Endothelial cell of umbilical vein (primary cell): ENCODE measurements at regions not wholly inside any gene's neighbourhood (a gene's known extent, or its start where the extent isn't known, plus 50 kb on each side); places are given as distances from the start of the nearest gene placed in this dataset.

ENCODE experiments used
- BruUV-seq: library from RNA; stranded (reverse); fragments of 400-500 nt; replicated peaks from 2 replicates; lab custom pipeline; 2021; lab: Mats Ljungman, UMichigan
- CTCF ChIA-PET: fragments of 300-600, 350-600 bp; sonication (Branson Sonifier 250); formaldehyde crosslinking; loops from one replicate; lab custom pipeline; 2021; ENCODE audit warnings: antibody characterized with exemption, inconsistent platforms; lab: Charles Lee
- POLR2A ChIA-PET: fragments of 300-600, 350-600 bp; sonication (Branson Sonifier 250); formaldehyde crosslinking; loops from one replicate; lab custom pipeline; 2021; ENCODE audit warnings: antibody characterized with exemption, inconsistent platforms; lab: Charles Lee
- DNase-seq: peaks from one replicate; pipeline ENCODE4 v3.0.0-alpha.2; 2011; ENCODE audit warnings: low read depth, low spot score
- FAIRE-seq: peaks from 2 replicates; lab custom pipeline; 2011; peaks lifted over from hg19 to GRCh38; lab: Jason Lieb, UNC
- H2AFZ ChIP-seq: 2 replicates; pipeline ENCODE4 v1.6.0; 2012; ENCODE audit warnings: low read depth, low read length, control low read depth, inconsistent platforms
- H3K27ac ChIP-seq: 2 replicates; pipeline ENCODE4 v1.5.1; 2011; ENCODE audit warnings: low read depth, mild to moderate bottlenecking, control low read depth, low read length, moderate library complexity; ENCODE audit not compliant: insufficient read depth
- H3K27me3 ChIP-seq, 2 experiments: 2 replicates each; pipeline versions ENCODE4 v1.6.0 to v1.6.1; 2011; ENCODE audit warnings: low read length in 2 of 2, mixed read lengths in 1 of 2; ENCODE audit not compliant: control insufficient read depth in 2 of 2, insufficient read depth in 2 of 2
- H3K36me3 ChIP-seq, 2 experiments: 2 replicates in 1 of 2; 3 replicates in 1 of 2; pipeline ENCODE4 v1.5.1; 2011; ENCODE audit warnings: low read length in 2 of 2, mild to moderate bottlenecking in 1 of 2, moderate library complexity in 1 of 2; ENCODE audit not compliant: control insufficient read depth in 2 of 2, insufficient read depth in 2 of 2; ENCODE audit errors: extremely low read depth in 1 of 2
- H3K4me1 ChIP-seq: 3 replicates; pipeline ENCODE4 v1.5.1; 2011; ENCODE audit warnings: mild to moderate bottlenecking, low read length; ENCODE audit not compliant: control insufficient read depth, insufficient read depth; ENCODE audit errors: extremely low read depth
- H3K4me2 ChIP-seq: 2 replicates; pipeline ENCODE4 v1.6.1; 2011; ENCODE audit warnings: low read length, control low read depth, mixed read lengths; ENCODE audit not compliant: insufficient read depth
- H3K4me3 ChIP-seq, 3 experiments: fragments of 200-600 bp in 1 of 3; sonication (generic), shearing (Covaris generic) in 1 of 3; replicated peaks in 1 of 3; 2 replicates each; pipeline ENCODE4 v1.5.1; 2011 to 2016; ENCODE audit warnings: control low read depth in 3 of 3, low read length in 3 of 3, mild to moderate bottlenecking in 2 of 3, inconsistent platforms in 1 of 3, low read depth in 1 of 3, moderate library complexity in 1 of 3; ENCODE audit not compliant: insufficient read depth in 1 of 3
- H3K79me2 ChIP-seq: 2 replicates; pipeline ENCODE4 v1.6.0; 2012; ENCODE audit warnings: low read length, inconsistent platforms; ENCODE audit not compliant: control insufficient read depth, insufficient read depth
- H3K9ac ChIP-seq: replicated peaks from 2 replicates; pipeline ENCODE3; 2011; ENCODE audit warnings: low read length, control low read depth; ENCODE audit not compliant: insufficient read depth; ENCODE audit errors: extremely low read depth
- H3K9me1 ChIP-seq: replicated peaks from 3 replicates; pipeline ENCODE4 v1.6.0; 2011; ENCODE audit warnings: mild to moderate bottlenecking, low read length; ENCODE audit not compliant: control insufficient read depth, insufficient read depth; ENCODE audit errors: extremely low read depth
- H3K9me3 ChIP-seq: replicated peaks from 2 replicates; pipeline ENCODE4 v1.5.1; 2012; ENCODE audit warnings: low read length, inconsistent platforms; ENCODE audit not compliant: control insufficient read depth, insufficient read depth
- H4K20me1 ChIP-seq: replicated peaks from 2 replicates; pipeline ENCODE3; 2011; ENCODE audit warnings: mild to moderate bottlenecking, low read length; ENCODE audit not compliant: control insufficient read depth, insufficient read depth; ENCODE audit errors: extremely low read depth
- CTCF ChIP-seq, 2 donors: IDR thresholded peaks; 1 replicate in 1 of 2; 2 replicates in 1 of 2; pipeline ENCODE4 v1.5.1; 2011; ENCODE audit warnings: low read length in 2 of 2, mild to moderate bottlenecking in 2 of 2, moderate library complexity in 2 of 2, control low read depth in 1 of 2, inconsistent platforms in 1 of 2, low read depth in 1 of 2; ENCODE audit not compliant: insufficient read depth in 1 of 2; ENCODE audit errors: extremely low read depth in 1 of 2
- EZH2 ChIP-seq: IDR thresholded peaks from 2 replicates; pipeline ENCODE4 v1.6.1; 2012; ENCODE audit warnings: borderline replicate concordance, low read depth, mild to moderate bottlenecking, moderate library complexity, low read length, inconsistent platforms; ENCODE audit not compliant: severe bottlenecking
- FOS ChIP-seq: IDR thresholded peaks from 2 replicates; pipeline ENCODE4 v1.6.1; 2011; ENCODE audit warnings: mild to moderate bottlenecking, low read length, moderate library complexity, borderline replicate concordance; ENCODE audit not compliant: insufficient read depth
- GATA2 ChIP-seq: IDR thresholded peaks from 2 replicates; pipeline ENCODE4 v1.7.0; 2011; ENCODE audit warnings: low read depth, mild to moderate bottlenecking, moderate library complexity, mixed read lengths, low read length; ENCODE audit not compliant: insufficient read length, insufficient read depth
- JUN ChIP-seq: IDR thresholded peaks from 2 replicates; pipeline ENCODE4 v1.6.1; 2011; ENCODE audit warnings: borderline replicate concordance, low read depth; ENCODE audit not compliant: insufficient read length, insufficient read depth
- MAX ChIP-seq: IDR thresholded peaks from 2 replicates; pipeline ENCODE4 v1.6.1; 2011; ENCODE audit not compliant: insufficient read depth, insufficient read length
- MYC ChIP-seq: IDR thresholded peaks from one replicate; pipeline ENCODE4 v1.6.1; 2011; ENCODE audit warnings: mild to moderate bottlenecking, low read depth, low read length
- POLR2A ChIP-seq: IDR thresholded peaks from 2 replicates; pipeline ENCODE4 v1.6.1; 2012; ENCODE audit warnings: low read depth, mild to moderate bottlenecking, control low read depth, low read length
- POLR2AphosphoS5 ChIP-seq: IDR thresholded peaks from 2 replicates; pipeline ENCODE4 v1.6.1; 2012; ENCODE audit warnings: low read depth, mild to moderate bottlenecking, control low read depth, low read length, moderate library complexity; ENCODE audit not compliant: insufficient read depth
- dilution Hi-C: fragments of 300-500 bp; cut with MboI; formaldehyde crosslinking; loops from one replicate; pipeline ENCODE4 v1.15.0; 2019; ENCODE audit warnings: low sequenced_read_pairs; ENCODE audit not compliant: extremely low pct_ligation_motif_present
- intact Hi-C: fragments of 100-400 bp; cut with micrococcal nuclease; formaldehyde crosslinking; loops from one replicate; pipeline ENCODE4 v1.10.0; 2022

GRCh38 chr2:33652830-33653229 lies 53.7 kb upstream of the FAM98A start:
- Histone ChIP-seq H3K27ac (no peak overlapping the region), H2AFZ (no peak overlapping the region), H3K79me2 (no peaks in the 10 kb centered on the region), H3K9ac (no peak overlapping the region), H3K9me3 (no peaks in the 10 kb centered on the region), H4K20me1 (no peaks in the 10 kb centered on the region), H3K4me3 (no peak overlapping the region), H3K4me2 (no peak overlapping the region), H3K27me3 (no peaks in the 10 kb centered on the region), H3K9me1 (no peaks in the 10 kb centered on the region), H3K36me3 (no peaks in the 10 kb centered on the region), H3K4me1 (no peaks in the 10 kb centered on the region)
- FAIRE-seq (no peak), DNase-seq (no peak)
- CTCF ChIA-PET: no interaction called here
- POLR2A ChIA-PET: no interaction called here
- intact Hi-C loops (no loop called here), dilution Hi-C loops (no loop called here)
- no TSS peak for BruUV-seq
- no peak for TF ChIP-seq POLR2A
- TF ChIP-seq FOS: no peak
- no peak for TF ChIP-seq CTCF (IDR thresholded peaks at IDR 0.05; ENCODE audit: extremely low read depth in 1 of 2, insufficient read depth in 1 of 2, low read depth in 1 of 2, low read length in 2 of 2)
- TF ChIP-seq GATA2: no peak
- TF ChIP-seq JUN: no peak
- TF ChIP-seq EZH2: no peak
- TF ChIP-seq POLR2AphosphoS5: no peak
- no peak for TF ChIP-seq MAX
- no peak for TF ChIP-seq MYC
